Lower leg skin (tissue), 3 donors: ENCODE measurements at regions not wholly inside any gene's neighbourhood (a gene's known extent, or its start where the extent isn't known, plus 50 kb on each side); places are given as distances from the start of the nearest gene placed in this dataset.

Experiments
- POLR2A ChIP-seq, 2 donors: fragments of 450-650 bp; IDR thresholded peaks; one replicate each; pipeline ENCODE4 v1.6.1; 2016 to 2017; ENCODE audit warnings: antibody characterized with exemption in 2 of 2, mild to moderate bottlenecking in 1 of 2, moderate library complexity in 1 of 2
- TF ChIP-seq, protein P1 (sequence below), 3 donors: fragments of 450-650 bp; IDR thresholded peaks; one replicate each; pipeline ENCODE4 v1.5.1; 2016; ENCODE audit warnings: antibody characterized with exemption in 3 of 3, mild to moderate bottlenecking in 3 of 3, moderate library complexity in 2 of 3

DNA sequence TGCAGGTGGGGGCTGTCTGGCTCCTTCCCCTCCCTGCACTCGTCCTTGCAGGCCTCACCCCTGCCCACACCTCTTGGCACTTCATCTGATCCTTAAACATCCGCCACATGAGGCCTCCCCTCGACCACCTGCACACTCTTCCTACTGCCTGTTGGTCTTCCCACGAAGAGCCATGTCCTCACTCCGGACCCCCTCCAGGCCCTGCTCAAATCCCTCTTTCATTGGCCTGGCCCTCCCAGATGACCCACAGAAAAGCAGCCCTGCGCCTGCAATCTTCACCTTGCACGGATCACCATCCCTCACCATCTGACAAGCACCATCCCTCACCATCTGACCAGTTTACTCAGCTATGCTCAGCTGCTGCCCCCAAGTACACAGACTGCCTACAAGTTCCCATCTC lies 193.6 kb downstream of the BCL11B start:
- TF ChIP-seq, protein P1, sequence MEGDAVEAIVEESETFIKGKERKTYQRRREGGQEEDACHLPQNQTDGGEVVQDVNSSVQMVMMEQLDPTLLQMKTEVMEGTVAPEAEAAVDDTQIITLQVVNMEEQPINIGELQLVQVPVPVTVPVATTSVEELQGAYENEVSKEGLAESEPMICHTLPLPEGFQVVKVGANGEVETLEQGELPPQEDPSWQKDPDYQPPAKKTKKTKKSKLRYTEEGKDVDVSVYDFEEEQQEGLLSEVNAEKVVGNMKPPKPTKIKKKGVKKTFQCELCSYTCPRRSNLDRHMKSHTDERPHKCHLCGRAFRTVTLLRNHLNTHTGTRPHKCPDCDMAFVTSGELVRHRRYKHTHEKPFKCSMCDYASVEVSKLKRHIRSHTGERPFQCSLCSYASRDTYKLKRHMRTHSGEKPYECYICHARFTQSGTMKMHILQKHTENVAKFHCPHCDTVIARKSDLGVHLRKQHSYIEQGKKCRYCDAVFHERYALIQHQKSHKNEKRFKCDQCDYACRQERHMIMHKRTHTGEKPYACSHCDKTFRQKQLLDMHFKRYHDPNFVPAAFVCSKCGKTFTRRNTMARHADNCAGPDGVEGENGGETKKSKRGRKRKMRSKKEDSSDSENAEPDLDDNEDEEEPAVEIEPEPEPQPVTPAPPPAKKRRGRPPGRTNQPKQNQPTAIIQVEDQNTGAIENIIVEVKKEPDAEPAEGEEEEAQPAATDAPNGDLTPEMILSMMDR (IDR thresholded peaks at IDR 0.05): no peak
- no peak for TF ChIP-seq POLR2A (IDR thresholded peaks at IDR 0.05)
